ENCODE measurements at regions not wholly inside any gene's neighbourhood (a gene's known extent, or its start where the extent isn't known, plus 50 kb on each side); places are given as distances from the start of the nearest gene placed in this dataset.

DNA sequence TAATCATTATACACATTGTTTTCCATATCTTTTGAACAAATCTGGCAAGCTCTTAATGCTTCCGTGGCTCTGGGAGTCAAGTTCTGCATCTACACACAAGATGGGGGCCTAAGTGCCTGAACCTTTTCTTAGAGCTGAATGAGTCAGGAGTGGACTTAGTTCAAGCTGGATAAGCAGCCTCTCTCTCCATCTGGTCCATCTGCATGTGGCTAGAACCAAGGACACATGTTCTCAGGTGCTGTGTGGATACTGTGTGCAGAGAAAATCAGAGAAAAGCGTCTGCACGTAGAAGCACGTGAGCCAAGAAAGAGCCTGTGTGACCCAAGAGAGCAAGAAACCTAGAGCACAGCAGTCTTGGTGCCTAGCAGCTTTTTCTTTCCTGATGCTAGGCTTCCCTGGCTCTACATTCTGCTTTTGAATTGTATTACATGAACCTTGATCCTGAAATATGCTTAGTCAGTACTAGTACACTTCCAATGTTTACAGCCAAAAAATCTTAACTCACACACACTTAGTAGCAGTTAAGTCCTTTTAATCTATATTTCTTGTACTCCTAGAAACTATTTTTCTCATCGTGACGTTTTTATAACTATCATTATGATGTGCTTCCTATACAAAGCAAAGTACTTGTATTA is 1798.9 kb downstream of the MAT2B start:
- no peak for DNase-seq
- ATAC-seq = no peak

DNA sequence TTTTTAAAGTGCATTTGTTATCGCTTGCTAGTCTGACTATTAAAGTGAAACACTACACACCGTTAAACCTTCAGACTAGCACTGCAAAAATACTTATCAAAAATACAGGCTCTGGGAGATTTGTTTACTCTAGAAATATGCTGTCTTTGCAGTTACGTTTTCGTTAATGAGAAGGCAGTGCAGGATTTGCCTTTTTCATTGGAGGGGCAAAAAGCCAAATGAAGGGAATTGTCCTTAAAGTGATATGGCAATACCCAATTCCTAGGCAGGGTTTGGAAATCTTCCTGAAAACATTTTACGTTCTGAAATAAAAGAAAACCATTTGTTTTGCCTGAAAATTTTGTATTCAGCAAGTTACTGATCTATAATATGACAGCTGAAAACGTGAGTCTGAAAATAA is 1800.2 kb downstream of the MAT2B start:
- ATAC-seq = no peak
- DNase-seq = no peak

DNA sequence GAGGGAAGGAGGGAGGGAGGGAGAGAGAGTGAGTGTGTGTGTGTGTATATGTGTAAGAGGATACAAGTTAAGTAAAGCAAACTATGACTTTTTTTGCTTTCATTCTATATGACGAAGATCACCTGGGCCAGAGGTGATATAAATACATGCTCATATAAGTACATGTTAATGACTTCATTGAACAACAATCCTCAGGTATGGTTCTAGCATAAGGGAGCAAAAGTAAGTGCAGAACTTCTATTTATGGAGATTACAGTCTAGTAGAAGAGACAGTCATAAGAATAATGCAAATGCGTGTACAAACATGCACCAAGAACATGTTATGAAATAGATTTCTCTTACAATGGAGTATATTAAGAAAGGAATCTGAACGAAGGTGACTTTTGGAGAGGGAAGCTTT is 1804.0 kb downstream of the MAT2B start:
- no peak for ATAC-seq
- no peak for DNase-seq

DNA sequence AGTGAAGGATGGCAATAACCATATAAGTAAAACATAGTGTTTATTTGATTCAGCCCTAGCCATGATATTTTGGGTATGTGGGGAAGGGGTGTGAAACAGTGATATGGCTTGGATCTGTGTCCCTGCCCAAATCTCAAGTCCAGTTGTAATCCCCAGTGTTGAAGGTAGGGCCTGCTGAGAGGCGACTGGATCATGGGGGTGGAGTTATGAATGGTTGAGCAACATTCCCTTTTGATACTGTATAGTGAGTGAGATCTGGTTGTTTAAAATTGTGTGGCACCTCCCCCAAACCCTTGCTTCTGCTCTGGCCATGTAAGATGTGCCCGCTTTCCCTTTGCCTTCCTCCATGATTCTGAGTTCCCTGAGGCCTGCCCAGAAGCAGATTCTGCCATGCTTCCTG is 1804.6 kb downstream of the MAT2B start:
- ATAC-seq (no peak), DNase-seq (no peak)

DNA sequence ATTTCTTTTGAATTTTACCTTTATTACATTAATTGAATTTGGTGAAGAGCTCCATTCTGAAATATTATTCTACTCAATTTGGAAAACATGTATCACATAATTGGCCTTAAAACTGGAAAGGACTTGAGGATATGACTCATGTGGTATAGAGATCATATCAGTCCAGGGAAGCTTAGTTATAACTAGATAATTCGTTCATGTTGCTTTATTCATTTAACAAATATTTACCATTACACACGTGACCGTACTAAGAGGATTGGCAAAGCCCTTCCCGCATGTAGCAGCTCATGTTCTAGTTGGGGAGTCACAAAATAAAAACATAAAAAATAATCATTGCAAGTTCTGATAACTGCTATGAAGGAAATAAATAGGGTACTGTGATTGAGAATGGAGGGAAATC is 1816.5 kb downstream of the MAT2B start:
- ATAC-seq (no peak), DNase-seq (no peak)

DNA sequence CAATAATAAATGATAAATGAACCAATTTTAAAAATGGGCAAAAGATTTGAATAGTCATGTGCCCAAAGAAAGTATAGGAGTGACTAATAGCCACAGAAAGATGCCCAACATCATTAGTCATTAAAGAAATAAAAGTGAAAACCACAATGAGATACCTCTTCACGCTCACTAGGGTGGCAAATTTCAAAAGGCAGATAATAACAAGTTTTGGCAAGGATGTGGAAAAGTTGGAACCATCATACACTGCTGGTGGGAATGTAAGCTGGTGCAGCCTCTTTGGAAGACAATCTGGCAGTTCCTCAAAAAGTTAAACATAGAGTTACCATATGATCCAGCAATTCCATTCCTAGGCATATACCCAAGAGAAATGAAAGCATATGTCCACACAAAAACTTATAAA is 1819.8 kb downstream of the MAT2B start:
- ATAC-seq = no peak
- DNase-seq = no peak

DNA sequence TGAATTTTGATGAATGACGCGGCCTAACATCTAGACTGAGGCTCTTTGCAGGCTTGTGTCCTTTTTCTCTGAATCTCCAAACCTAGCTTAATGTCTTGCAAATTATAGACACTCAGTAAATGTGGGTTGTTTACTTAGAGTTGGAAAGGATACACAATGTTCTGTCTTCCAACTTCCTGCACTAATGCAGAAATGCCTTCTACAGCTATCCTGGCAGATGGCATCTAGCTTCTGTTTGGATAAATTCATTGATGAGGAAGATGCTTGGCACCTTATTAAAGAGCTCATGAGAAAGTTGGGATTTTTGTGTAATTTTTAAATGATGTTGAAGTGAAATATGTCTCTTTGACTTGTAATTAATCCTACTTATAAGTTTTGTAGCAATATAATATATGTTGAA is 1822.2 kb downstream of the MAT2B start:
- ATAC-seq = no peak
- no peak for DNase-seq

DNA sequence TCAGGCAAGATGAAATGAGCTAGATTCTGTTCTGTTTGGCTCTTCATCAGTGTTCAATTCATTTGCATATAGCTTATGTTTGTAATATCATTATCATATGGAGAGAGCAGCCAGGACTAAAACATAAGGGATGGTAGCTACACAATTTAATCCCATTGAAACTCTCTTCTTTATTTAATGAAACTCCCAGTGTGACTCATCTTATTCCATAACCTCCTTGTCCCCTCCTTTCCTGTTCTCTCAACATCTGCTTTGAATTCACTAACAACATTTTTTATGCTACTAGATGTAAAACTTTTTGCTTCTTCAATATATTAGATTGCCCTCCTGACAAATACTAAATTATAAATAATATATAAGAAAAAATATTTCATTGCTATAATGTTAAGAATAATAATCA is 1823.4 kb downstream of the MAT2B start:
- DNase-seq = no peak
- no peak for ATAC-seq

DNA sequence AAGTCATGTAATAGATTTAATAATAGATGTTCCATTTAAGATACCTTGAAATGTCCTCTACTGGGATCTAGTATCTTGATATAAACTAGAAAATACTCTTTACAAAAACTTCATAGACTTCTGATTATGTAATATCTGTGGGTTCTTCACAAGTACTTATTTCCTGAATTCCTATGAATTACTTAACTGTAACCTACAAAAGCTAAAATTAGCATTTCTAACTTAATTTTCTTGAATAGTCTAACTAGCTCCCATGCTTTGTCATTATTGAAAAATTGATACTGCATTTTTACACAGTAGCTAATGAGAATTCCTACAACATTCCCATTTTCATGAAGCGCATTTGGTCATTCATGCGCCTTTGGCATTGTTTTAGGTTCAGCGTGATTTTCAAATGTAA is 1828.2 kb downstream of the MAT2B start:
- no peak for ATAC-seq
- DNase-seq = no peak

DNA sequence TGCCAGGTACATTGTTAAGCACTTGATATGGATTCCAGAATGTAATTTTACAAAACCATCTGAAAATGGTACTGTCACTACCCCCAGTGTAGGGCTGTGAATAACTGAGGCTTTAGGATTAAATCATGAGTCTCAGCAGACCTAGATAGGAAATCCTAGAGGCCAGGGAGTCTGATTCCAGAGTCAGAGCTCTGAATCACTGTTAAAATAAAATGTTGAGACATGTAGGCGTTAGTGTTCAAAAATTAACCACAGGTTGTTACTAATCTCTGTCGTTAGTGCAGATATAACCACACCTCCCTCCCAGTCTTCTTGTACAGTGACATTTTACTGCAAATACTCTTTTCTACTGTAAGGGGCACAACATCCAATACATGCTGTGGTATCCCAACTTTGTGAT is 1828.8 kb downstream of the MAT2B start:
- DNase-seq (no peak), ATAC-seq (no peak)

DNA sequence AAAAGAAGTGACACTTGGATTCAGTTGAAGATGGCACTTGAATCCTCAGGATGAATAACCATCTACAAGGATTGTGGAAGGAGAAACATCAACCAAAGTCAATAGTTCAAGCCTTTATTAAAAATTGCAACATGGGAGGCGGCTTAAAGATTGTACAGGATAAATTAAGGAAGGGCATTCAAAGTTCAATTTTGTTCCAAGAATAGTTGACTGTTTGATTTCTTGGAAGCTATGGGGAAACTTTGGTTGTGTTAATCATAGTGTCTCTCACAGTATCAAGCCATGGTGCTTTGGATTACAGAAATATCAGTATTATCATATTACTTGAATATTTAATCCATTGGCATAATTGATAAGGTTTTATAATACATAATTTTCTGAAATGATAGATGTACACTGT is 1844.3 kb downstream of the MAT2B start:
- no peak for ATAC-seq
- DNase-seq = no peak

DNA sequence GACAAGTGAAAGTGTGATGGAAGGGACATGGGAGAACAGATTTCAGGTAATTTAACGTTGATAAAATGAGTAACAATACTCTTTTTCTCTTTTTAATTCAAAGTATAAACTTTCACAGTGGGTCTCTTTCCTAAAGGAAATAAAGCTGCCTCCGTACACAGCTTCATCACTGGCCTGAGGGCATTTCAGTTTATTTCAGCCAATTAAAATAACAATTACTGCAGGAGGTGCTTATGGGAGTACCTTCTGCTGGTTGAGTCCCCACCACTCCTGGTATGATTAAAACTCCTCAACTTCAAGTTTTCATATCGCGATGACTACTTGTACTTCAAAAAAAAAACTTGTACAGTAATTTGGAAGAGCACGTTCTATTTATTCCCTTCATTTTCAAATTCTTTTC is 1845.9 kb downstream of the MAT2B start:
- DNase-seq (no peak), ATAC-seq (no peak)

DNA sequence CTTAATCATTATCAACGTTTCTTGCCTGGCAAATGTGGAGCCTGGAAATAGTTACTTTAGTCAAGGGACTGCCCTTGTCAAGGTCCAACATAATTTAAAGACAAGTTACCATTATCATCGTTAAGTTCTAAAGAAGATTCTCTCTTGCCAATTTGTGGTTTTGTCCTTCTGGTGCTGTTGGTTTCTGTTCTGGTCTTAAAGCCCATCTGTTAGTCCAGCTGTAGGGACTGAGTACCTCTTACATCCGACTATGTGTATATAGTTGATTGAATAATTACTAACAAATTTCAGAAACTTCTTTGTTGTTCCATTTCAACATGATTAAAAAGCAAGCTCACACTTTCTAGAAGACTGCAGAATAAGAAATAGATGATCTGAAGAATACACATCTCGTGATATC is 1854.9 kb downstream of the MAT2B start:
- ATAC-seq = no peak
- no peak for DNase-seq

DNA sequence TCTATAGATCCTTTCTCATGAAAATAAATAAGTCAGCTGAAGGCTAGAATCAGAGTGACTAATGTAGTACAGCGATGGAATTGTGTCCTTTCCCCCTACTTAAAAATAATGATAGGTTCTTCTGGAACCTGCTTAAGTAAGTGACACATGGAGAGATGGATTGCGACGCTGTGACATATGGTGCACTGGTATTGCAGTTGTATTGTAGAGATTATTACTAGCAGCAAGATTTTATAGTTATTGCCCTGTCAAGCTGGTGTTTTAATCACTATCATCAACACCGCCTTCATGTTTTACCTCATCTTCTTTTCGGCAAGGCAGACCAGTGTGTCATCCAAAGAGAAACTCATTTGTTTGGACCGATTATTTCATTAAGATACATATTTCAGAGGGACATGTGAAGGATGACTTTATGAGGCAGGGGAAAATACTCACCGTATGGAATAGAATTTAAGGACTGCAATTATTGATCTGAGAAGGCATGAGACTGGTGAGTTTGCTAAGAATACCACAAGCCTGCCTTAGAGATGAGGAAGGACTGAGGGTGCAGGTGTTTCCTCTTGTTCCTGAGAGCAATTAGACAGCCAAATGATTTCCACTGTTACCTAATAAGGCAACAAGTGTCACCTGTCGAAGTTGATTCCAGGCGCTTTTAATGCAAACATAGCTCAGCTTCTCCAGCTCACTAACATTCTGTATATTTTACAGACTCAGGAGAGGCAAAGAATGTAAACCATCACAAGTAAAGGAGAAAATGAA is 1855.5 kb downstream of the MAT2B start:
- ATAC-seq (no peak), DNase-seq (no peak)

DNA sequence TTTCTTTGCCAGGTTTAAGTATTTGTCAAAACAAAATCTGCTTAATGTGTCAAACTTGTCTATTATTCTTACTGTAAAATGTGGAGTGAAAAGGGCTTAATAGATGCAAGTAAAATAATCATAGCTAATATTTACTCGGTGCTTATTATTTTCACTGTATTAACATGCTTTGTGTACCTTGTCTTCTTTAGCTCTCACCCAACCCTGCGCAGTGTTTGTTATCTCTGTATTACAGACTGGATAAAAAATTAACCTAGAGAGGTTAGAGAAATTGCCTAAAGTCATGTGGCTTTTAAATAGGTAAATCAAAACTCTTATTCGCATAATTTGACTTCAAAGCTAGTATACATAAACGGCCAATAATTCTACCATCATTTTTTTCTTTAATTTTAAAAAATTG is 1864.8 kb downstream of the MAT2B start:
- DNase-seq (no peak), ATAC-seq (no peak)

DNA sequence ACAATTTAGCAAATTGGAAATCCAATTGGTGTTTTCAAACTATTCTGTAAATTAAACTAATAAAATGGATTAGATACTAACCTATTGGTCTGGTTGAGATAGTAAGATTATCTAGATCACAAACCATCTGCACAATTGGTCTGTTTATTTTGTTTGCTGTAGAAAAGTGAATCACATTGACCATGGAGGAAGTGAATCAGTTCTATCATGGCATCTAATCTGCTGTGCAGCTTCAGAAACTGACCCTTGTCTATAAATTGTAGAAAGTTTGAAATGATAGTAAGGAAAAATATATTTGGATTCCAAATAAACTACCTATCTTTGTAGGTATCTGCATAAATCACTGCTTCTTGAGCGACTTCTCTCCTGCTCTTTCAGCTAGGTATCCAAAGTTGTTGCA is 1865.4 kb downstream of the MAT2B start:
- ATAC-seq (no peak), DNase-seq (no peak)

DNA sequence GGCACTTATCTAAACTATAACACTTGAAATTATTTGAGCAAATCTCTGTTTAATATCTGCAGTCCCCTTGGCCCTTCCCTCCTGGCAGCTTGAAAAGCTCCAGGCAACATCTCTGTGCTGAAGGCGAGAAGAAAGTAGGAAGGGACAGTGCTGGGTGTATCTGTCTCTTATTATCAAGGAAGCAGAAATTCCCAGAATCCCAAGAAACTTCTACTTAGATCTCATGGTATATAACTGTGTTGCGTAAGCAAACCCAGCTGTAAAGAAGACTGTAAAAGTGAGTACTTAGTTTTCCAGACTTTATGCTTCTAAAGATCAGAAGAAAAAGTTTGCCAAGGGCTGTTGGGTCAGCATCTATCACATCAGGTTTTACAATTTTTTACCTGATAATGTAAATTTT is 1869.8 kb downstream of the MAT2B start:
- DNase-seq (no peak), ATAC-seq (no peak)

DNA sequence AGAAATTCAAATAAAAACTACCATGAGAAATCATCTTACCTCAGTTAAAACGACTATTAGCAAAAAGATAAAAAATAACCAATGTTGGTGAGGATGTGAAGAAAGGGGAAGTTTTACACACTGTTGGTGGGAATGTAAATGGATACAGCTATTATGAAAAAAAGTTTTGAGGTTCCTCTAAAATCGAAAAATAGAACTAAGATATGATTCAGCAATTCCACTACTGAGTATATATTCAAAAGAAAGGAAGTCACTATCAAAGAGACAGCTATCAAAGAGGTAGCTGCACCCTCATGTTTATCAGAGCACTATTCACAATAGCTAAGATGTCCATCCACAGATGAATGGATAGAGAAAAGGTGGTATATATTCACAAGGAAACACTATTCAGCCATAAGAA is 1888.4 kb downstream of the MAT2B start:
- DNase-seq (no peak), ATAC-seq (no peak)

DNA sequence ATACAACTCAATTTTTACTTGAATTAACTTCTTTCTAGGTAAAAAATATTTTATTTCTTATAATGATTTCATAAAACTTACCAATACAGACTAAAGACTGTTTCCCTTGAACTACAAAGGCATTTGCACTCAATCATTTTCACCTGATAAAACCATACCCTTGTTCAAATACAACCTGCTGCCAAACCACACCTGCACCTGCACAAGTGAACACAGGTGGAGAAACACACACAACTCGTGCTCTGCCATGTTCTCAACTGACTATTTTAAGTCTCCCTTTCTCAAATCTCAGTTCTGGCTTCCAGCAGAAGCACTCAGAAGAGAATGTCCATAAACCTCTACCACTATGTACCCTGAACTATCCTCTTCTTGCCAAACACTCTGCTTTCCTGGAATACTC is 1892.1 kb downstream of the MAT2B start:
- ATAC-seq (no peak), DNase-seq (no peak)

DNA sequence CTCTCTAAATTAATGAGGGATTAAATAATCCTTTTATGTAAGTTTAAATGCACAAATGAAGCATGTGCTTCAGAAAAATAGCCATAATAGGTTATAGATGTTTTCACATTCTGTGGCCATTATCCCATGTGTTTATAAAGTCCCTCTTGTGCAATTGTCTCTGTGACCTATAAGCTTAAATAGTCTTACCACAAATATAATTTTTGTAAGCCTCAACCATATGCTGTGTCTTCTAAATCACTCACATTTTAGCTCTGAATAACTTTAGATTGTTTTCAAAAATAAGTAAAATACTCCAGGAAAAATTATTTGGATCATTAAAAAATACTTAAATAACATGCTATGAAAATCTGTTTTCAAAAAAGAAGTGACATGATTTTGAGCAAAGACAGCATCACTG is 1894.7 kb downstream of the MAT2B start:
- DNase-seq (no peak), ATAC-seq (no peak)

DNA sequence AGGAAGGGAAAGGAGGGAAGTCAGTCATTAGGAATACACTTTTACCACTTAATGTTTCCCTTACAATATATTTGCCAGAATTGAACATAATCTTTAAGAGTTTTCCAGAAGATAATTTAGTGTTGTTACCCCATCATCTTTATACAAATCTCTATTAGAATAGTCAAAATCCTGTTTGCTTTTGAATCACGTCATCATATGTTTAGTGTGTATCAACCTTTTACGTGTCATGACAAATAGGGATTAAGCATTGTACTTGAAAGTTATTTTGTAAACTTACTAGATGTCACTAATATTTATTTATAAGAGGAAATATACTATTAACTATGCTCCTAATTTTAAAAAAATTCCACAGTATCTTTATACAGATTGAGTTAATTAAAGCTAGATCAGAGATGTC is 1899.5 kb downstream of the MAT2B start:
- ATAC-seq (no peak), DNase-seq (no peak)

DNA sequence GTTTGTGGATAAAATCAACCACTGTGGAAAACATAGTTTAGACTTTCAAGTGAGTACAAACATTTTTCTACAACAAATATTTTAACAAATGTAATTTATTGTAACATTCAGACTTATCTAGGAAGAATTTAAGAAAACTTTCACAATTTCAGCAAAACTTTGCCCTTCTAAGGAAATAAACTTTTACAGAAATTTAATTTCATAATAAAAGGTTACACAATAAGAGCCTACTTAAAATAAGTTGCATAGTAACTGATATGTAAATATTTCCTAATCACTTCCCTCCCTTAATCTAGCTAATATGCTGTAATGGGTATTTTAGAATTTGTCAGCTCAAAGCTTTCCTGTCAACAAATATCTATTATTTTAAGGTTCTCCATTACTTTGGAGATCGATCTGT is 1899.9 kb downstream of the MAT2B start:
- DNase-seq (no peak), ATAC-seq (no peak)

DNA sequence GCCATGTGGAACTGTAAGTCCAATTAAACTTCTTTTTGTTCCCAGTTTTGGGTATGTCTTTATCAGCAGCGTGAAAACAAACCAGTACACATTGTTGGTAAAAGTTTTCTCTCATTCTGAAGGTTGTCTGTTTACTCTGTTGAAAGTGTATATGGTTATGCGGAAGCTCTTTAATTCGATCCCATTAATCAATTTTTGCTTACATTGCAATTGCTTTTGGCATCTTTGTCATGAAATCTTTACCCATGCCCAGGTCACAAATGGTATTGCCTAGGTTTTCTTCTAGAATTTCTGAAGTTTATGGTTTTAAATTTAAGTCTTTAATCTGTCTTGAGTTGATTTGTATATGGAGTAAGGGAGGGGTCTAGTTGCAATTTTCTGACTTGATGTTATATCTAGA is 1901.9 kb downstream of the MAT2B start:
- DNase-seq (no peak), ATAC-seq (no peak)

DNA sequence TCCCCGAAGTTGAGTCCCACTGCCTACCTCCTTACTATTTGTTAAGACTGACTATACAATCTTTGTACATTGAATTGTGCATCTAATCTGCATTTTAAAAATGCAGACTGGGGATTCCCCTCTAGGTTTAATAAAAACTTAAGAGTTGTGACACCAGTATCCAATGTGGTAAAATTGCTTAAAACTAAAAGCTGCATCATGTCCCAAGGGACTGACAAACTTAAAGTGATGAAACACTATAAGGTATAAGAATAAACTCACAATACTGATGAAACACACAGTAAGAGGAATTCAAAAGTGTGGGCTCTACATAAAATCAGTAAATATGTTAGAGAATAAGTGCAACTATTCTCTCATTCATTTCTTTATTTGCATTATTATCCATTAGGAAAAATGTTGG is 1905.1 kb downstream of the MAT2B start:
- ATAC-seq (no peak), DNase-seq (no peak)
